H7 (cell line): ENCODE measurements at regions not wholly inside any gene's neighbourhood (a gene's known extent, or its start where the extent isn't known, plus 50 kb on each side); places are given as distances from the start of the nearest gene placed in this dataset.
"Not testable (repeated sequence)": the region's sequence is repeated elsewhere in the genome, so short reads cannot be mapped to it uniquely, and the experiment has no call there.

ENCODE experiments used
- DNase-seq: peaks from one replicate; pipeline ENCODE4 v3.0.0; 2012
- H3K27me3 ChIP-seq: 2 replicates; pipeline ENCODE4 v1.6.0; 2011; ENCODE audit warnings: mild to moderate bottlenecking, low read length; ENCODE audit not compliant: control insufficient read depth, insufficient read depth
- H3K36me3 ChIP-seq: replicated peaks from 2 replicates; pipeline ENCODE4 v1.5.1; 2011; ENCODE audit warnings: low read length; ENCODE audit not compliant: control insufficient read depth, insufficient read depth
- H3K4me3 ChIP-seq: 2 replicates; pipeline ENCODE4 v1.5.1; 2011; ENCODE audit warnings: low read depth, mild to moderate bottlenecking, control low read depth, low read length, moderate library complexity; ENCODE audit not compliant: insufficient read depth

DNA sequence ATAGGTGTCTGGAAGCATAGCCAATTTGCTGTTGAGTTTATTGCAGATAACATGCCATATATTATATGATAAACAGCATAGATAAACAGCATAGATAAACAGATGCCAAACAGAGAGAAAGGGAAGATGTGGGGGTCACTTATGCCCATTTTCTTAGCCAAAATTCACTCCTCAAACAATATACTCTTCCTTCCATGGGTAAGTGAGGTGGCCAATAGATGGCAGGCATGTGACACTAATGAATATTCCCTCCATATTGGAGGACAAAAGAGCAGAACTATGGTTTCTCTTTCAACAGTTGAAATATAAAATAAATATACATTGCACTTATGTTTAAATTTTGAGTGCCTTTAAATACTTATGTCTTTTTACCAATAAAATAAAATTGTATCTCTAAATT lies 1212.8 kb downstream of the REEP3 start:
- Histone ChIP-seq H3K4me3 (no peak overlapping the region), H3K27me3 (no peaks in the 10 kb centered on the region), H3K36me3 (no peaks in the 10 kb centered on the region)
- DNase-seq, result peak; percentile 19

DNA sequence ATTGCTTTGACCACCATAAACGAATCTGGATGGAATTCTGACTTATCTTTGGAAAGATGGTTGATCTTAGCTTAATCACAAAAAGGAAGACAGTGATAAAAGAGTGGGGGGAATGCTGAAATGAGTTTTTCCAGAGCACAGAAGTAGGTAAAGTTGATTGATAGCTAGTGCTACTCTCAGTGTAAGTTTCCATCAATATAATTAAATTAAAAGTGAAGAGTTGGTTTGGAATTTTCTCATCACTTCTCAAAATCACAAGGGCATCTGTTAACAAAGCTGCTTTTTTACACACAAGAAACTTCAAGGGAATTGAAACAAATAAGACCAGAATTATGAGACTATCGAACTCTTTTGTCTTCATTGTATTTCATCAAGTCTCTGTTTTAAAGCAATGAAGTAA lies 1217.3 kb downstream of the REEP3 start:
- Histone ChIP-seq H3K36me3 (no peaks in the 10 kb centered on the region), H3K4me3 (no peak overlapping the region), H3K27me3 (no peaks in the 10 kb centered on the region)
- no peak for DNase-seq

DNA sequence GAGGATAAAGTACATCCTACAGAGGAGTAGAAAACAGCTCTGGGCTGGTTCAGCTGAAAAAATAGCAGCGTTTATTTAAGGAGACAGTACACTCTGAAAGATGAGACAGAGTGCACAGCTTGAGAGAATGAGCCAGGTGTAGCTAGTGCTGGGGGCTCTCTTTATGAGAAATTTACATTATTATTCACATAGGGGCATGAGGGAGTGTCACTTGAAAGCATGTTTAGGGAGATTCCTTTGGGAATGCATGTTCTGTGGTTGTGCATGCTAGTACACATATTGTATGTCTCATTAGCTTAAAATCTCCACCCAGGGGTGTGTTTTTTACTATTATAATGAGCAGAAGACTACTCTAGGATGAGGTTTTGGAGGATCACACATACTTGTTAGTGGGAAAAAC lies 1224.4 kb downstream of the REEP3 start:
- DNase-seq, result no peak
- Histone ChIP-seq H3K27me3 (no peaks in the 10 kb centered on the region), H3K36me3 (no peaks in the 10 kb centered on the region), H3K4me3 (no peak overlapping the region)

DNA sequence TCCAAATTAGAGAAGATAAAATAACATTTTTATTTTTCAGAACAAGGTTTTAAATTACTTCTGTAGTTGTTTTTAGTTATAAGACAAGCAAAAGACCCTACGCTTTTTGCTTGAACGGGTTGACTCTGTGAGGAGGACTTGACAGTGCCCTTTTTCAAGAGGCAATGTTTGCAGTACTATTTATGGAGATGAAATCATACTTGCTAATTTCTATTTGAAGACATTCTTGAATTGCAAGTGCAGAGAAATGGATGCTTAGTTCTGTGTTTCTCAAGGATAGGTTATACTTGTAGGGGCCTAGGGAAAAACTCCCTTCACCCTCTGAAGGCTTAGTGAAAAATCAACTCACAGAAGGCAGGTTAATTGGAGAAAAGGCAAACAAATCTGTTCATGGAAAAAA lies 1229.5 kb downstream of the REEP3 start:
- Histone ChIP-seq H3K4me3 (no peak overlapping the region), H3K36me3 (no peaks in the 10 kb centered on the region), H3K27me3 (no peaks in the 10 kb centered on the region)
- no peak for DNase-seq

DNA sequence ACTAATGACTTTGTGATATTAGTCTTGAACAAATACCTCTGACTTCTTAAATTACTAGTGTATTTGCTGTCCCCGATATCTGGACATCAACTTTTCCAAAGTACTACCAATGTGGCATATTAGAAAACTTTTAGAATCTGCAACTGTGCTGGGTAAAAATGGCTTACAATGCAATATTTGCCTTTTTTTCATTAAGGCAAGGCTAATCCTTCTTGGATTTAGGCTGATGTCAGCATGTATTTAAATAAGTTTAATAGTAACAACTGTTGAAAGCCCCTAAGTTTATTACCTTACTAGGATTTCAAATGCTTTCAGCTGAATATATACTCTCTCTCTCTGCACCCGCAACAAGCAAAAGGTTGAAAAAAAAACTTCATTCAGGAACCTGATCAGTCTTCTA lies 1232.3 kb downstream of the REEP3 start:
- DNase-seq, result no peak

DNA sequence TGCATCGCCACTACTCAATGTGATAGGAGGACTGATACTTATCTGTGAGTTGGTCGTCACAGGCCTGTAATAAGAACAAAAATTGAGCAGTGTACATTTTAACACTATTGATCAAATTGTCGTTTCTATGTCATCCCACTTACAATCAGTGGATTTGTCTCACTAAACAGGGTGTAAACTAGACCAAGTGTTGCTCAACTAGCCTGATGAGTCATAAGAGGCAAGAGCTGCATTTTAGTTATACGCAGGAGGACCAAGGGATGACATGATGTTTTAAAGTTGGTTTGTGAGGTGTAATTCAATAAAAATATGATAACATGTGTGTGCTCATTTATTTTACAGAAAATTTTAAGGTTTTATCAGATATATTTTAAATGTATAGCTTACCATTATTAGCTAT lies 1239.2 kb downstream of the REEP3 start:
- no peak for DNase-seq
- Histone ChIP-seq H3K36me3 (no peaks in the 10 kb centered on the region), H3K27me3 (no peaks in the 10 kb centered on the region), H3K4me3 (no peak overlapping the region)

More for the DNA sequence above, 1232.3 kb downstream of the REEP3 start:
- H3K4me3 ChIP-seq, result no peak overlapping the region
- no peaks in the 10 kb centered on the region for H3K27me3 ChIP-seq
- H3K36me3 ChIP-seq, result no peaks in the 10 kb centered on the region

DNA sequence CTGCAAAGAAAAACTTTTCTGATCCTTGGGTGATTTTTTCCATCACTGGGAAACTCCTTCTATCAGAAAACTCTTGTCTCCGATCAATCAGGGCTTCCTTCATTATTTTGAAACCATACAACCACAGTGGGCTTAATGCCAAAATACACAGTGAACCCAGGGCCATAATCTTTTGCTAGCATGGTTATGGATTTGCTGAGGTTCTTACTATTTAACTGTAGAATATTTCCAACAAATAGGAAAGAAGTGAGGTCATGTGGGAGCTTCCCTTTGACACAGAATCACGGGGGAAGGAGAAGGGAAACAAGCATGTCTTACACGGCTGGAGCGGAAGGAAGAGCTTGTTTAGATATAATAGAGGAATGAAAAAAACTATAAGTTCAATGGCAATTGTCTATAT lies 1241.7 kb downstream of the REEP3 start:
- Histone ChIP-seq H3K4me3 (no peak overlapping the region), H3K36me3 (no peaks in the 10 kb centered on the region)
- DNase-seq, result no peak

DNA sequence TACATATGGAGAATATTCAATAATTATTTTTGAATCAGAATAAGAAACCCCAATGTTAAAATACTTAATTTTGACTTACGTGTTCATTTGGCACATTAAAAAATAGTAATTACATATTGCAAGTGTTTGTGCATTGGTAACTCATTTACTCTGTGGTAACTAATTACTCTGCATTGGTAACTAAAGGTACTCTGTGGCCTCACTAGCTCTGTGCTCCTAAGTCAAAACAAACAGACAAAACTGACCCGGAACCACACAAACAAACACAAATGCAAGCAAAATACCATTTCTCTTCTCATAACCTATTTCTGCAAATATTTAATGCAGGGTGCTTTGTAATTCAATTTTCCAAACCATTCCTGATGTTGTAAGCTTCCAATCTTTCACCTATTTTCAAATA lies 1244.3 kb downstream of the REEP3 start:
- DNase-seq, result no peak
- no peaks in the 10 kb centered on the region for H3K27me3 ChIP-seq
- no peak overlapping the region for H3K4me3 ChIP-seq
- H3K36me3 ChIP-seq, result no peaks in the 10 kb centered on the region

More for the DNA sequence above, 1241.7 kb downstream of the REEP3 start:
- no peaks in the 10 kb centered on the region for H3K27me3 ChIP-seq

DNA sequence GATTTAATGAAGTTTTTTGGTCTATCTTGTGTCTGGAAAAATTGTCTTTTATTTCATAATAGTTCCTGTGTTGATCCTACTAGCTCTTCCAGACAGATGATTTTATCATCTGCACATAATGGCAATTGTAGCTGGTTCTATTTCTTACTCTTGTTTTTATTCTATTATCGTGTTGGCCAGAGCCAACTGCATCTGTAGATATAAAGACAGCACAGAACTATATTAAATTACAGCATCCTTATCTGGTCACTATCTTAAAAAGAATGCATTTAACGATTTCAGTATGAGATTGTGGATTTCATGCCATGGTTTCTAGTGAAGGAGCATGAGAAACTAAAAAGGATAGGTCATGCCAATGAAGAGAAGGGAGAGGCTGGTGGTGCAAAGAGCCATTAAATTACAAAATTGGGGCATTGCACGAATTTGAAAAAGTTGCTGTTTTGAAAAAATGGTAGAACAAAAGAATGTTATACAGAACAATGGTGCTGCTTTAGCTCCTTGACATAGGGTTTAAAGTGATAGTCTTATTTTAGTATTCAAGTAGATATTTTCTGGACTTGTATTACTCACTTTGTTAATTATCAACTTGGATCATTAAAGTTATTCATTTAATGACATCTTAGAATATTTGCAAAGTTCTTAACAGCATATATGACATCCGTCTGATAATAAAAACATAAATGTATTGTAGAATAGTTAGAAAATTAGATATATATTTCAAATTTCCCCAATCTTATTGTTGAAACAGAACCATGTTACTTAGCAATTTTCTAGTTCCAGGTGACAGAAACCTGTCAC lies 1250.3 kb downstream of the REEP3 start:
- H3K4me3 ChIP-seq, result no peak overlapping the region
- no peak for DNase-seq
- no peaks in the 10 kb centered on the region for H3K27me3 ChIP-seq
- H3K36me3 ChIP-seq, result no peaks in the 10 kb centered on the region

DNA sequence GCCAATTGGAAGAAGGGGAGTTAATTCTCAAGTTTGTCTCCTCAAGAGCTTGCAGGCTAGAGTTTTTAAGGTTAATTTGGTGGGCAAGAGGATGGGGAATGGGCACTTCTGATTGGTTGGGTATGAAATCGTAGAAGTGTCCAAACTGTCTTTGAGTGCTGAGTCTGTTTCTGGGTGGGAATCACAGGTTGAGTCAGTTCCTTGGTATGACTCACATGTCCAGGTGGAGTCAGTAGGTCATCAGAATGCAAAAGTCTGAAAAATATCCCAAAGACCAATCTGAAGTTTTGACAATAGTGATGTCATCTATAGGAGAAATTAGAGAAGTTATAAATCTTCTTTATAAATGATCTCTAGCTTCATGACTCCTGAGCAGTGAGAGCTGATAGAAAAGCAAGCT lies 1252.2 kb downstream of the REEP3 start:
- no peak overlapping the region for H3K4me3 ChIP-seq
- no peak for DNase-seq
- H3K36me3 ChIP-seq, result no peaks in the 10 kb centered on the region
- no peaks in the 10 kb centered on the region for H3K27me3 ChIP-seq

DNA sequence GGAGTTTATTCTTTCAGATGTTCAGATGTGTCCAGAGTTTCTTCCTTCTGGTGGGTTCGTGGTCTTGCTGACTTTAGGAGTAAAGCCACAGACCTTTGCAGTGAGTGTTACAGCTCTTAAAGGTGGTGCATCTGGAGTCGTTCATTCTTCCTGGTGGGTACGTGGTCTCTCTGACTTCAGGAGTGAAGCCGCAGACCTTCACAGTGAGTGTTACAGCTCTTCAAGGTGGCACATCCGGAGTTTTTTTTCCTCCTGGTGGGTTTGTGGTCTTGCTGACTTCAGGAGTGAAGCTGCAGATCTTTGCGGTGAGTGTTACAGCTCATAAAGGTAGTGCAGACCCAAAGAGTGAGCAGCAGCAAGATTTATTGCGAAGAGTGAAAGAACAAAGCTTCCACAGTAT lies 1263.2 kb downstream of the REEP3 start:
- not testable (repeated sequence) for H3K4me3 ChIP-seq, H3K36me3 ChIP-seq, H3K27me3 ChIP-seq, DNase-seq

DNA sequence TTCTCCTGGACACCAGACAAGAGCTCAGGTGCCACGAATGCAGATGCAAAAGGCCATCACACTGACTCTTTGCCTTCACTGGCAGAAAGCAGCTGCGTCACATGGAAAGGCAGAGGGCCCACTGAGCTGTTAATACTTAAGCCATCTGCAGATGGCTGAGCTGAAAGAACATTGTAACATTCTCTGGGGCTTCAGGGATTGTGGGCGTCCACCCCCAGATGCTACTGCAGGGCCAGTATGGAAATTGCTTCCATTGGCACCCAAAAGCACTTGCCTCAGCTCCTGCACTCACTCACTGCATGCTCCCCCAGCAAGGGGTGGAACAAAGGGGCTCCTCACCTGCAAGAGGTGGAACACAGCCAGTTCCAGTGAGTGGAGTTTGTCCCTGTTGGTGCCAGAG lies 1264.6 kb downstream of the REEP3 start:
- no peak for DNase-seq
- H3K4me3 ChIP-seq, result no peak overlapping the region
- no peaks in the 10 kb centered on the region for H3K36me3 ChIP-seq
- no peaks in the 10 kb centered on the region for H3K27me3 ChIP-seq

DNA sequence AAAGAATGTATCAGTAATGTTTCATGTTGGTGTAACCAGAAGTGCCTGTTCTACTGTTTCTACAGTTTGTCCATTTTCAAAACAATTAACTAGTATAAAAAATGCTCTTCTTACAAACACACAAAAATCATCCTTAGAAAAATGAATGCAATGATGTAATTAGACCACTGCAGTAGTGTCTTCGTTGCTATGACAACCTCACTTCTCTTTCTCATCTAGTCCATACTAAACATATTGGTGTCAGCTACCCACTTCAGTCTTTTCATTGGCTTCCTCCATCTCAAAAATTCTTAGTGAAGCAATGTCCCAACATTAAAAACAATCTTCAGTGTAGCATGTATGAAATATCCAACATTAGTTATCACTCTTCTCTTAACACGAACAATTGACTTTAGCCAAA lies 1265.8 kb downstream of the REEP3 start:
- Histone ChIP-seq H3K27me3 (no peaks in the 10 kb centered on the region), H3K4me3 (no peak overlapping the region), H3K36me3 (no peaks in the 10 kb centered on the region)
- no peak for DNase-seq

DNA sequence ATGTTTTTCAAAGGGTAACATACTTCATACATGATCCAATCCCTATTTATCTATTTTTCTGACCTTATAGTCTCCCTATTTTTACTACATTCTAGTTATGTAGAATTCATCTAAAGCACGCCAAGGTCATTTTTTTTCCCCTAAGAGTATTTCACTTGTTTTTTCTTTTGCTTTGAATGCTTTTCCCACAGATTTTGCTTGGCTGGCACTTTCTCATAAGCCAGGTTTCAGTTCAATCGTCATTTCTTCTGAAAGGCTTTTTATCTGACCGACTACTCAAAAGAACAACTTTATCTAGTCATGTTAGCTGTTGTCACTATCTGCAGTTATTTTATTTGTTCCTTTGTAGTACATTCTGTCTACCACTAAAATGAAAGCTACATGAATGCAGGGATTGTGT lies 1274.6 kb downstream of the REEP3 start:
- H3K4me3 ChIP-seq, result no peak overlapping the region
- no peaks in the 10 kb centered on the region for H3K36me3 ChIP-seq
- no peak for DNase-seq
- no peaks in the 10 kb centered on the region for H3K27me3 ChIP-seq

DNA sequence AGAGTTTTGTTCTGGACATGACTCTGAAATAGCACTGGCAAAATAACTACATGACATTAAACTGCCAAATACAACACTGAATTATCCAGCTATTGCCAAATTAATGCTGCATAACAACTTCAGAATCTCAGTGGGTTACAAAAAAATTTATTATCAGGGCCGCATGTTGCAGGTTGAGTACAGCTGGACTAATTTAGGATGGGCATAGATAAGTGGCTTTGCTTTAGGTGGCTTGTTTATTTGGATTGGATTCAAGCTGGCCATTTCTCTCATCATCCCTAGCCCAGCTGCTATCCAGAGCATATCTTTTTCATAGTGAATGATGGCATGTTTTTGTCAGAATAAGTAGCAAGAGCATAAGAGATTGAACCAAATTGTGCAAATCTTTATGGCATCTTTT lies 1277.1 kb downstream of the REEP3 start:
- Histone ChIP-seq H3K36me3 (no peaks in the 10 kb centered on the region), H3K27me3 (no peaks in the 10 kb centered on the region), H3K4me3 (no peak overlapping the region)
- DNase-seq, result no peak

DNA sequence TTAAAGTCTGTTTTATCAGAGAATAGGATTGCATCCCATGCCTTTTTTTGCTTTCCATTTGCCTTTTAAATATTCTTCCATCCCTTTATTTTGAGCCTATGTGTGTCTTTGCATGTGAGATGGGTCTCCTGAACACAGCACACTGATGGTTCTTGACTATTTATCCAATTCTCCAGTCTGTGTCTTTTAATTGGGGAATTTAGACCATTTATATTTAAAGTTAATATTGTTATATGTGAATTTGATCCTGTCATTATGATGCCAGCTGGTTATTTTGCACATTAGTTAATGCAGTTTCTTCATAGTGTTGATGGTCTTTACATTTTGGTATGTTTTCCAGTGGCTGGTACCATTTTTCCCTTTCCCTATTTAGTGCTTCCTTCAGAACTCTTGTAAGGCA lies 1287.0 kb downstream of the REEP3 start:
- H3K27me3 ChIP-seq, DNase-seq, H3K4me3 ChIP-seq, H3K36me3 ChIP-seq: not testable (repeated sequence)
